ENCODE measurements at regions not wholly inside any gene's neighbourhood (a gene's known extent, or its start where the extent isn't known, plus 50 kb on each side); places are given as distances from the start of the nearest gene placed in this dataset.
A peak's percentile ranks its signal among the peaks of the same experiment; 100 is the strongest.

DNA sequence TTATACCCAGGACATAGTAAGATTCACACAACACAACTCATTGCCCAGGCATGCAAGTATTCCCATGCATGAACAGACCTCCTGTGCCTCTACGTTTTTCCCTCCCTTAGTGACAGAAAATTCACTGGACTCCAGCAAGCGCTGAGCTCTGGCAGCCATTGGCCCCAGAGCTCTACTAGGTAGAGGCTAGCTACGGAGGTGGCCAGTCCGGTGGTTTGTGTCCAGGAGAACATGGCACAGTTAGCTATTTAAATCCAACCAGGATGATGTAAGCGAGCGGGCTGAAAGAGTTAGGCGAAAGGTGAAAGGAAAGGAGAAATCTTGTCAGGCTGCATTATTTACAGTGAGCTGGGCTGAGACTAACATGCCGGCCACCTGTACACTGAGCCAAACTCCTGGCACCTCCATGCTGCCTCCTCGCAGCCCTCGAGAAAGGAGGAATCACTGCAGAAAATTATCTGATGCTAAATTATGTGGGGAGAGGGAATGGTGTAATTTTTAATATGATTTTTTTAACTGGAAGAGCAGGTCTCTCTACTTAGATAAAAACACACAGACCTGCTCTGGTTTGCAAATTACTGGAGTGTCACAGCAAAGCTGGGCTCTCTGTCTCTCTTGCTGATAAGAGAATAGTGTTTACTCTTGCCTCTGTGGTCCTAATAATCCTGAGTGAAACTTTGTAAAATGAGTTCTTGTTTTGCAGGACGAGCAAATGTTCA lies 50.1 kb upstream of the ARMC2 start:
- ATAC-seq: peak; percentile 25

More for the DNA sequence above, 50.1 kb upstream of the ARMC2 start:
- intact Hi-C loops (cut with micrococcal nuclease): no loop called here
- no peak for DNase-seq
